K562 (cell line): ENCODE measurements at regions not wholly inside any gene's neighbourhood (a gene's known extent, or its start where the extent isn't known, plus 50 kb on each side); places are given as distances from the start of the nearest gene placed in this dataset.

ENCODE experiments used
- ATAC-seq: fragments of 200-7000 bp; cut with Tn5 transposase; 3 replicates; pipeline ENCODE4 v1.9.1; 2020; ENCODE audit warnings: moderate library complexity
- BruUV-seq: library from RNA; stranded (reverse); fragments of 400-500 nt; replicated peaks from 2 replicates; lab custom pipeline; 2021; lab: Mats Ljungman, UMichigan
- CTCF ChIA-PET: fragments of 300-600 bp; formaldehyde crosslinking; extraction: SDS; loops from one replicate; lab custom pipeline; 2021; ENCODE audit warnings: low intra/inter-chr PET ratio; lab: Yijun Ruan, JAX
- POLR2A ChIA-PET: fragments of 300-600, 350-650 bp; sonication (Branson Sonifier 250); formaldehyde crosslinking; extraction: SDS; loops from one replicate; lab custom pipeline; 2021; ENCODE audit warnings: antibody characterized with exemption, inconsistent platforms; lab: Yijun Ruan, JAX
- DNase-seq, 4 experiments: peaks; one replicate each; pipeline versions ENCODE4 v3.0.0 to v3.0.0-alpha.2; 2011 to 2018; ENCODE audit warnings: low spot score in 3 of 4, mixed read lengths in 3 of 4; ENCODE audit errors: extremely low read depth in 1 of 4
- FAIRE-seq: peaks from 2 replicates; lab custom pipeline; 2011; peaks lifted over from hg19 to GRCh38; lab: Jason Lieb, UNC
- H2AFZ ChIP-seq: 2 replicates; pipeline ENCODE4 v1.6.0; 2011; ENCODE audit warnings: low read depth, low read length, control low read depth, inconsistent platforms
- H3K27ac ChIP-seq: fragments of 200-600 bp; 3 replicates; pipeline ENCODE4 v1.8.0; 2011; ENCODE audit warnings: low read depth, mild to moderate bottlenecking, control low read depth, inconsistent platforms, low read length, moderate library complexity, mixed read lengths; ENCODE audit errors: extremely low read depth
- H3K27me3 ChIP-seq, 2 experiments: fragments of 300-600 bp in 1 of 2; 2 replicates in 1 of 2; 3 replicates in 1 of 2; pipeline versions ENCODE4 v1.6.0 to v1.8.0; 2011; ENCODE audit warnings: inconsistent platforms in 2 of 2, low read length in 2 of 2, mild to moderate bottlenecking in 1 of 2, mixed read lengths in 1 of 2, moderate library complexity in 1 of 2; ENCODE audit not compliant: control insufficient read depth in 2 of 2, insufficient read depth in 2 of 2
- H3K36me3 ChIP-seq: fragments of 300-600 bp; 3 replicates; pipeline ENCODE4 v1.8.0; 2011; ENCODE audit warnings: mild to moderate bottlenecking, low read length, inconsistent platforms; ENCODE audit not compliant: control insufficient read depth, insufficient read depth
- H3K4me1 ChIP-seq, 2 experiments: fragments of 200-600 bp in 1 of 2; replicated peaks in 1 of 2; 2 replicates in 1 of 2; 3 replicates in 1 of 2; pipeline versions ENCODE4 v1.5.1 to v1.8.0; 2011; ENCODE audit warnings: inconsistent platforms in 2 of 2, low read length in 2 of 2, mild to moderate bottlenecking in 1 of 2, mixed read lengths in 1 of 2, moderate library complexity in 1 of 2; ENCODE audit not compliant: control insufficient read depth in 2 of 2, insufficient read depth in 2 of 2
- H3K4me2 ChIP-seq: 2 replicates; pipeline ENCODE4 v1.6.1; 2011; ENCODE audit warnings: low read length, control low read depth, inconsistent platforms, mixed read lengths; ENCODE audit not compliant: insufficient read depth
- H3K4me3 ChIP-seq: fragments of 200-600 bp; sonication (generic), shearing (Covaris generic); 2 replicates; pipeline ENCODE4 v1.5.1; 2016; ENCODE audit warnings: control low read depth, inconsistent platforms
- H3K79me2 ChIP-seq: fragments of 200-600 bp; 3 replicates; pipeline ENCODE4 v1.8.0; 2011; ENCODE audit warnings: low read length, inconsistent platforms; ENCODE audit not compliant: control insufficient read depth, insufficient read depth
- H3K9ac ChIP-seq, 2 experiments: 2 replicates each; pipeline versions ENCODE4 v1.6.0 to v1.6.1; 2011; ENCODE audit warnings: low read depth in 2 of 2, low read length in 2 of 2, control low read depth in 1 of 2, inconsistent platforms in 1 of 2, mild to moderate bottlenecking in 1 of 2, mixed read lengths in 1 of 2; ENCODE audit not compliant: insufficient read depth in 1 of 2
- H3K9me1 ChIP-seq: one replicate; pipeline ENCODE4 v1.6.0; 2011; ENCODE audit warnings: inconsistent platforms, mild to moderate bottlenecking, low read length, moderate library complexity; ENCODE audit not compliant: control insufficient read depth, insufficient read depth
- H3K9me3 ChIP-seq: replicated peaks from 2 replicates; pipeline ENCODE4 v1.5.1; 2011; ENCODE audit warnings: low read depth, low read length, inconsistent platforms; ENCODE audit not compliant: control insufficient read depth, insufficient read depth
- H4K20me1 ChIP-seq: replicated peaks from 2 replicates; pipeline ENCODE4 v1.6.1; 2011; ENCODE audit warnings: low read length, inconsistent platforms, mixed read lengths; ENCODE audit not compliant: control insufficient read depth, insufficient read depth
- C11orf30 ChIP-seq: fragments of 450-650 bp; IDR thresholded peaks from 2 replicates; pipeline ENCODE4 v1.6.1; 2016; ENCODE audit warnings: low read depth, mild to moderate bottlenecking
- HSF4 ChIP-seq: fragments of 250-450 bp; sonication (Bioruptor Pico); IDR thresholded peaks from 2 replicates; pipeline ENCODE4 v2.1.2; 2022; ENCODE audit warnings: mild to moderate bottlenecking, moderate library complexity, borderline replicate concordance
- TSHZ1 ChIP-seq: fragments of 250-450 bp; sonication (Bioruptor Pico); IDR thresholded peaks from 2 replicates; pipeline ENCODE4 v1.4.0; 2020; ENCODE audit warnings: mild to moderate bottlenecking, moderate library complexity
- ZNF280B ChIP-seq: fragments of 250-450 bp; sonication (Bioruptor Pico); IDR thresholded peaks from 2 replicates; pipeline ENCODE4 v1.5.1; 2021; ENCODE audit warnings: mild to moderate bottlenecking
- ZNF316 ChIP-seq: fragments of 450-650 bp; IDR thresholded peaks from 2 replicates; pipeline ENCODE4 v1.6.1; 2016
- ZNF584 ChIP-seq: fragments of 200-800 bp; sonication (Bioruptor generic); IDR thresholded peaks from 2 replicates; pipeline ENCODE4 v1.6.1; 2016; ENCODE audit warnings: low read depth, mild to moderate bottlenecking, missing genetic modification characterization, missing compliant biosample characterization
- WGBS: fragments of 100-300 bp; shearing (Covaris generic); methylation state at CpG from one replicate; pipeline ENCODE4 v1.1.6; 2016; ENCODE audit warnings: low coverage, mixed read lengths; ENCODE audit not compliant: insufficient coverage; ENCODE audit errors: missing lambda C conversion rate; 5-methylcytosine and 5-hydroxymethylcytosine counted together
- in situ Hi-C: fragments of 300-500 bp; cut with MboI; formaldehyde crosslinking; loops from 4 replicates; pipeline ENCODE4 v1.15.0; 2018; ENCODE audit warnings: inconsistent platforms, mixed read lengths
- intact Hi-C: fragments of 100-400 bp; cut with micrococcal nuclease; formaldehyde crosslinking; loops from 2 replicates; pipeline ENCODE4 v1.14.2; 2022

- TF ChIP-seq TSHZ1 (CRISPR knock-in tag) (no peak), ZNF280B (CRISPR knock-in tag) (no peak), ZNF584 (CRISPR knock-in tag) (no peak)
These were observed 206.6 kb upstream of the DAAM1 start (continued) for GRCh38 chr14:58981840-58982239.

GRCh38 chr14:58985786-58986185 is 202.7 kb upstream of the DAAM1 start:
- intact Hi-C loops (no loop called here), in situ Hi-C loops (no loop called here)
- DNase-seq (no peak), FAIRE-seq (no peak), ATAC-seq (no peak)
- Histone ChIP-seq H3K4me3 (no peak overlapping the region), H3K27ac (no peak overlapping the region), H4K20me1 (no peaks in the 10 kb centered on the region), H3K9me1 (no peaks in the 10 kb centered on the region), H3K9ac (no peak overlapping the region), H3K4me2 (no peak overlapping the region), H3K4me1 (no peaks in the 10 kb centered on the region), H3K79me2 (no peaks in the 10 kb centered on the region), H3K36me3 (no peaks in the 10 kb centered on the region), H3K27me3 (no peaks in the 10 kb centered on the region), H3K9me3 (no peaks in the 10 kb centered on the region), H2AFZ (no peak overlapping the region)
- POLR2A ChIA-PET, result no interaction called here
- 0% methylated on average over 4 of the region's 4 CpGs for WGBS
- no TSS peak for BruUV-seq
- TF ChIP-seq HSF4 (CRISPR knock-in tag), result no peak
- TF ChIP-seq ZNF316, result peak; percentile 17; the same call in 1 of the 2 replicates
- 0 out of 2 replicates have a peak, but pooled peaks have one; percentile 10 for TF ChIP-seq C11orf30
- CTCF ChIA-PET, result no interaction called here
